Hypothalamus (tissue), 51 donors: ENCODE measurements at regions not wholly inside any gene's neighbourhood (a gene's known extent, or its start where the extent isn't known, plus 50 kb on each side); places are given as distances from the start of the nearest gene placed in this dataset.

Experiments
- DNase-seq, 51 donors: peaks; one replicate each; lab custom pipeline; 2025; lab: John Stamatoyannopoulos, UW

DNA sequence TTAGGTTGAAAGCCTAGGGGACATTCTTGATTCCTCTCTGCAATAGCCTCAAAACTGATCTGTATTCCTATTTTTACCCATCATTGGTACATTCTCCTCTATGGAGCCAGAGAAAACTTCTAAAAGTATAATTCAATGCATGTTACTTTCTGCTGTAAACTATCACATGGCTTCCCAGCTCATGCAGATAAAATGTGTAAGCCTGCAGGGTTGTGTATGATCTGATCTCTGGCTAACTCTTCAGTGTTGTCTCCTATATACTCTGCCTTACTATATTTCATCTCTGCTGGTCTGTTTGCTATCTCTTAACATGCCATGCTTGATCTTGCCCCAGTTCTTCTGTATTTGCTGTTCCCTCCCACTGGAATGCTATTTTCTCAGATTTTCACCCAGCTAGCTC is 323.3 kb upstream of the RSPO3 start:
- no peak for DNase-seq

DNA sequence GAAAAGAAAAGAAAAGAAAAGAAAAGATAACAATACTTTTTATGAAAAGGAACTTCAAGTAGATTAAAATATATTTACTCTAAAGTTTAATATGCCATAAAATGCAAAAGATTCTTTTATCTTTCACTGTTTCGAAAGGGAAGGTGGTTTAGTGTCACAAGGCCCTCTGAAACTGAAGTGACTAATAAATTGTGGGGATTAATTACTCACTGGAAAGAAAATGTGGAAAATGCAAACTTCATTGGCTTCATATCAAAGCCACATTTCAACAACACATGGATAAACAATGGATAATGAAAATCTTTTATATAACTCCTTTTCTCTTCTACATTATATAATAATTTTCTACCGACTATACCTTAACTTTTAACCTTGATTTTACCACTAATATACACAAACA is 320.5 kb upstream of the RSPO3 start:
- no peak for DNase-seq

DNA sequence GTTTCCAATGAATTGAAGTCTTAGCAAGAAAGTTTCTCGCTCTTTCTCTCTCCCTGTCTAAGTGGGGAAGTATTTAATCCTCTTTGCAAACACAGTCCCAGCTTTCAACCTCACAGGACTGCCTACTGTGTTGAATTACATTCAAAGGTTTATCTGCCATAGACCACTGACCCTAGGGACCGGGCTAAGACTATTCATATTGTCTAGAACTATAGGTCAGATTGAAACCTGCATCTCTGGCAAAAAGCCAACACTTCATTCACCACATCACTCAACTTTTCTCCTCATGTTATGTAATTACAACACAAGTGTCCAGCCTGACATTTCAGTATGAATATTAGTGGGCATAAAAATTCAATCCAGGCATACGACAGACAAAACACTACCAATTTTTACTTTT is 314.7 kb upstream of the RSPO3 start:
- no peak for DNase-seq

DNA sequence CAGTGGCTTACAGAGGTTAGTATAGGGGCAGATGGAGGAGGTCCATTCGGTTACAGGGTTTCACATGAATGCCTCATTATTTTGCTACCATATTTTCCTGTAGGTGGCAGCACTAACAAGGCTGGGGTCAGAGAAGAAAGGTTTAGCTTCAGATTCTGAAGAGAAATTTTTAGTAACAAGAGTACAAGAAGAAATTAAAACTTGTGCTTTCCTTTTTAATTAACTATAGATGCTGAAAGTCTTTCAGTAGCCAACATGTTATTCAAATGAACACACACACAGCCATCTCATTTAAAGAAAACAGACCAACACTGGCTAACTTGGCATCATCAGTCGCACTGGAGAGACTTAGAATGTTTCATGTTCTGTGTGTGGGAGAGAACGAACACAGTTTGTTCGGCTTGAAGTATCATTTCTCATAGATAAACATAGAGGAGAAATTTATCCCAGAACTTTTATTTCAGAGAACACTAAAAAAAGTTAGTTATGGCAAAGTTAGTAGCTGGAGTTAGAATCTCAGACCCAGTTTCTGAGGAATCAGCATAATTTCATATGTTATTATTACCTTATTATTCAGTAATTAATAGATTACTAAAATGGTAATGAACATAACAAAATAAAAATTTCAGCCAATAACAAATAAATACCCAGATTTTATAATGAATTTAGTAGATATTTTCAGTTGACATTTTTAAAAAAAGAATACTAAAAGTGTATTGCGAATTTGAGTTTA is 314.0 kb upstream of the RSPO3 start:
- DNase-seq, result peak in 4 of 51 donors; percentile 0 to 11 (median 2)

DNA sequence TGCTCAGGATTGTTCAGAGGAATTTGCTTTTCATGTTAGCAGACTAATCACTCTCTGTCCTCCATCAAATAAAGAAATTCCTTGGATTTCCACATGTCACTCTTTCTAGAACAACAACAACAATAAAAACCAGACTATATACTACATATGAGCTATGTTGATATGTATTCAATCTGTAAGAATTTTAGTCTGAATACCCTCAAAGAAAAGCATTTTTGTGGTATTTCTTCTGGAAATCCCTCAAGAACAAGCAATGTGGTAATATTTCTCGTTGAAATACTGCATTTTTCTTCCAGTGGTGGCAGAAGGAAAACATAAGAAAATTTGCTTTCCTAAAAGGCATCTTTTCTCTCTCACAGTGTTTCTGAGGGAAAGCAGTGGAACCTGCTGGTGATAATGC is 312.6 kb upstream of the RSPO3 start:
- DNase-seq, result no peak

DNA sequence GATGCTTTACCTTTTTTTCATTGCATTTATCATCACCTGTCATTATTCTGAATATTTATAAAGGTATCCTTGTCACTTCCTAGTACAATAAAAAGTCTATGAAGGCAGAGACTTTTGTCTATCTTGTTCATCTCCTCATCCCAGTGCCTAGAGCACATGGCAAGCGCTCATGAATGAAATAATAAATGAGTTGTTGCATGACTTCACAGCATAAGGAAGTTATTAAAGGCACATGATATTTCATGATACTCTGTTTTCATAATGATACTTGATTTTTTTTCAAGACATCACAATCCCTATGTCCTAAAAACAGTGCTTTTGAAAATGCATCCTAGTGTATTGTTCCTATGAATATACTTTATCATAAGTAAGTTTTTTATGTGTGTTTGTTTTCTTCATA is 310.6 kb upstream of the RSPO3 start:
- no peak for DNase-seq

DNA sequence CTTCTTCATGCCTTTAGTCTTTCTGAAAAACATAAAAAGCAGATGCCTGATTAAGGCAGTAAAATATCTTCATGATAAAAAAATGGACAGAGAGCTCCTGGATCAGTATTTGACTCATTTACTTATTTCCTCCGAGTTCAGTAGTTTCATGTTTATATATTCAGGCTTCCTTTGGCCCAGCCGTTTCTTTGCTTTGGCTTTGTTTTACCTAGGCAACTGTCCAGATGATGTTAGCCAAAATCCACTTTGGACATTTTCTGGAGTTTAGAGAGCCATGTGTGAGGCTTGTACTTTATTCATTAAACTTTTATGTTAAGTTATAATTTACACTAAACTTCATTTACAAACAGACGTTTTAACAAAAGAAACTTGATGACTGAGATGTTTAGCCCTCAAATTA is 307.1 kb upstream of the RSPO3 start:
- DNase-seq, result no peak

DNA sequence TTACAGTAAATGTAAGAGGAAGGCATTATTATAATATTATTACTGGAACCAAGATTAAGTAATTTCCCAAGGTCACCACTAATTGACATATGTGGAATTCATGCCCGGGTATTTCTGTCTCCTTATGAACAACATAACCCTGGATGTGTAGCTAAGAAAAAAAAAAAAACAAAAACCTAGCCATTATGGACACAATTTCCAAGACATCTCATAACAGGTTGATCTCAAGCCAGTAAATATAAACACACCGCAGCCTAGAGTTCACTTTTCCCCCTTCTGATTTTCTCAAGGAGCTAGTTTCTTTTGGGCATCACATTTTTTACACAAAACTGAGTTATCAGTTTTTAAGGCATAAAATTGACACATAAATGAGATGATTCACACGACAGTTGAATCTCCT is 306.5 kb upstream of the RSPO3 start:
- DNase-seq, result no peak

DNA sequence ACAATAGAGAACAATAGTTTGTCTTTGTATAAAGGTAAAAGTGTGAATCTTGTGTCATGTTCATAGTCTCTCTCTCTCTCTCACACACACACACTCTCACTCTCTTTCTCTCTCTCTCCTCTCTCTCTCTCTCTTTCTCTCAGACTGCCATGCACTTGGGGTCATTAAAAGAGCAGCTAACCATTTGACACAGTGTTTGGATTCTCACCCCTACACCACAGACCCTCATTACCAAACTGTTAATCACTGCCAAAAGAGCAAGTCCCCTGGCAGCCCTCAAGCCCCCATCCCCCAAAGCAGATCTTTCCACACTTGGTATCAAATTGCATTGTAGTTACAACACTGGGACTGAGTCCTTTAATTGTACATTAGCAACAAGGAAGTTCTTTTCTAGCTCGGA is 305.8 kb upstream of the RSPO3 start:
- DNase-seq, result no peak

DNA sequence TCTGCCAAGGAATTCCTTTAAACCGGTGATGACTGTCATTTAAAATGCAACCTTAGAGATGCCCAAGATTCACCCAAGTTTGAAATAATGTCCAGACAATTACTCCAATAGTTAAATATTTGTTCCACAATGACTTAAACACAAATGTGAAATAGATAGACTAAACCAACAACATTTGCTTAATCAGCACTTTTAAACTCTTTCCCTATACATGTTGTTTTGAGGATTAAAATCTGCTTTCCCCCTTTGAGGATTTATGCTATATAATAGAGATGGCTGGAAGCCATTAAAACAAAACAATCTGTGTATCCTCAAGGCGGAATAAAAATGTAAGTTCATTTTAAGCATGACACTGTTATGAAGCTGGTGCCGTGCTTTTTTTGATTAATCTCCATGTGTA is 297.8 kb upstream of the RSPO3 start:
- DNase-seq, result no peak

DNA sequence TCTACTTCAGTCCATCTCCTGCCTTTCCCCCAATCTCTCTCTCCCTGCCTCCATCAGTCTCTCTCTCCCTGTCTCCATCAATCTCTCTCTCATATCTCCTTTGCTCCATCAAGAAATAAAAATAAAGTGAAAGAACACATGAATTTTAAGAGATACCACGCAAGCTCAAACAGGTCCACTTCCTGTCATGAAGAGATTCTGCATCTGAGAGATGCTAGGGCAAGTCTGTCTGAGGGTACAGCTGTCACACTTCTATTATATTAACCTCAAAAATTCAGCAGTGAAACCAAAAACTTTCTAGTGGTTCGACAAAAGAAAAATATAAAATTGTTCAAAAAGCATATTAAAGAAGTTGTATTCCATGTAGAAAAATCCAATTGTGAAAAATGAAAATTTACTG is 296.8 kb upstream of the RSPO3 start:
- no peak for DNase-seq

DNA sequence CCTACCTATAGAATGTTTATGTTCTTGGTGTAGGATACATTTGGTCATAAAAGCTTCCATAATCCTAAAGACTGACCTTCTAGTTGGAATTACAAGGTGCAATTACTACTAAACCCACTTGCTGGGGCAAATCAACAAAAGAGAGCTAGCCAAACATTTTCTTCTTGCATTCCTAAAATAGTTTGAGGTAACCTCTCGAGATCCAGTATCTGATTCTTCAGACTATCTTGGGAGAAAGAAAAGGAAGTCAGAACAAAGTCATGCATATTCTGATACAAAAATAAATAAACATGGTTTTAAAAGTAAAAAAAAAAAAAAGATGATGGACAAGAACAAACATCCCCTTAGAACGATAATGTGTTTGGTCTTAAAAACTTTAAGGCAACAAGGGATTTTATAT is 294.2 kb upstream of the RSPO3 start:
- no peak for DNase-seq

DNA sequence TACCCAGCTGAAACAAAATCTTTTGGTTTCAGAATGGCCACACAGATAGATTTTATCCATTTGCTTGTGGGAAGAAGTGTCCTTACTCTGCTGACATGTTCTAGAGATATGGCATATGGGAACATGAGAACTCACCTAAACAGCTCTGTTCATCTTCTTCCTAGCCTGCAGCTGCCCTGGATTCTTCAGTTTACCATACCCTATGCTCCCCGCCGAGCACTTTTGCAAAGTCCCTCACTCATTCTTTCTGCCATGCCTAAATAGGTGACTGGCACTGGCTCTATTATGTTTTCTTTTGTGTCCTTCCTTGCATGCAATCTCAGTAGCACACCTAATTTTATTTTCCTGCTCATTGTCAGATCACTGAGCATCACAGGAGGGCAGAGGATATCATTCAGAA is 293.7 kb upstream of the RSPO3 start:
- no peak for DNase-seq

DNA sequence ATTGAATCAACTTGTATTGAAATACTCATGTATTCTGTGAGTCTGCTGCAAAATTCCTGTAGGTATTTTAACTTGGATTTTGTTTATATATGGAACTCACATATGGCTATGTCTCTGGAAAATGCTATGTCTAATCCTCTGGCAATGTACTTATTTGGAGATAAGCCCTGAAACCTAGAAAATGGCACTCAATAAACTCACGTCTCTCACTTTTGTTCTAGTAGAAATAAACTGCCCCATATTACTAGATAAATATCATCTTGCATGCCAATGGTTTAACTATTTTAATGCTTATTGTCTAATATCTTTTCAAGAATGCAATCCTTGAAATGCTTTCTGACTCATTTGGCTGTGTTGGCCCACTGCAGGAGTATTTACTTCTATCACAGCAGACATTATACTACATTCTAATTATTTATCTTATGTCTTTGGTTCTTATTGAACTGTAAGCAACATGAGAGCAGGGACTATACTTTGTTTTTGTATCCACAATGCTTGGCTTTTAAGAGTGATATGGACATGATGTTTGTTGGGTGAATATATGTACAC is 292.2 kb upstream of the RSPO3 start:
- DNase-seq, result no peak

DNA sequence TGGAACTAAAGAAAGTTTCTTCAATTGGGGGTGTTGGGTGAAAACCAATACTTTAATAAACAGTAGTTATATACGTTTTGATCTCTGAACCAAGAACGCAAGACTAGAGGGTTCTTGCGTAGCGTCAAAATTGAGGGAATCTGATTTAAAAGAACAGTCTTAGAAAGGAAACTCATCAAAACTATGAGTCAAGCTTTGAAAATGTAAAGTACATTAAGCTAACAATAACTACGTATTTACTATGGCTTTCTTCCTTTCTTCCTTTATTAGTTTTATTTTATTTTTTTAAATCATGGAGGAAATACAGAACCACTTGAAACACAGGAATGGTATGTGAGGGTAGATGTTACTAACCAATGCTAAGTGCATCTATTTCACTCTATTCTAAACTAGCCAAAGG is 287.0 kb upstream of the RSPO3 start:
- DNase-seq, result no peak

DNA sequence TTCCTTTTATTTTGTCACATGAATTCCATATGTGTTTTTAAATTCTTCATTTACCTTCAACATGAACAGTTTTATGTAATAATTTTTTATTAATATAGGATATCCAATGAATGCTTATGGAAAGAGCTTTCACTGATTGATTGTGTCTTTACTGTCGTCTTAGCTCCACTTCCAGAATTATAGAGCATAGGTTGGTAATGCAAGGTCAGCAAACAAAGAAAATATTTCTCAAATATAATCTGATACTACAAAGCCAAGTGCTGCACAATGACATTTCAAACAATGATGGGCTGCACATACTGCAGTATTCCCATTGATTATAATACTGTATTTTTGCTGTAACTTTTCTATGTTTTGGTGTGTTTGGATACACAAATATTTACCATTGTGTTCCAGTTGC is 275.7 kb upstream of the RSPO3 start:
- DNase-seq, result no peak

DNA sequence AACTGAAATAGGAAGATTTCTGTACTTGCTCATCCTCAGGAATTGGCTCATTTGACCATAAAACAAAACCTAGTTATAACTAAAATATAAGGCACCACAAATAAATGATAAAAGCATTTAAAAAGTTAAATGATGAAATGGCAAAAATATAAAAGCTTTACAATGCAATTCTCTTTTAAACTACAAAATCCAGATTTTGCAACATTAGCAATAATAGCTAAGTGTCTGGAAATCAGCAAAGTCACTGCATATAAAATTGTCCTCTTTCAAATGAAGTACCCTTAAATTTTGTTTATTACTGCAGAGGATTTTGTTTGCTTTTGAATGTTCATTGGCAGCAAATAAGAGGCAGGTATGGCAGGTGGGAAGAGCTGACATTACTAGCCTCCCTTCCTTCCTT is 270.4 kb upstream of the RSPO3 start:
- DNase-seq, result no peak

DNA sequence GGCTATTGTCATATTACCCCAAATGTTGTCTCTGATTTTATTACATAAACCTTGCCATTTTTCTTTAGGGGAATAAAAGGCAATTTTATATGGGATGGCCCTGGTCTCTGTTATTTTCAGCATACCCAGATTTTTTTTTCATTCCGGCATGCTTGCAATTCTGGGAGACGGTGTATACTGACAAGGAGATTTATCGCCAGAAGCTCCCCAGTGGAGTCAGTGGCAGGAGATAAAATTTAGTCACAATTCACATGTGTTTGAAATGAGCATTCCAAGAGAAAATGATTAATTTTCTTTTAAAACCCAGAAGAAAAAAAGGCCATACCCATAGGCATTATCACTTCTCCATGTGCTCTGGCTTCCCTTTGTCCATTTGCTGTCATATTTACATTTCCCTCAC is 250.8 kb upstream of the RSPO3 start:
- DNase-seq, result no peak

DNA sequence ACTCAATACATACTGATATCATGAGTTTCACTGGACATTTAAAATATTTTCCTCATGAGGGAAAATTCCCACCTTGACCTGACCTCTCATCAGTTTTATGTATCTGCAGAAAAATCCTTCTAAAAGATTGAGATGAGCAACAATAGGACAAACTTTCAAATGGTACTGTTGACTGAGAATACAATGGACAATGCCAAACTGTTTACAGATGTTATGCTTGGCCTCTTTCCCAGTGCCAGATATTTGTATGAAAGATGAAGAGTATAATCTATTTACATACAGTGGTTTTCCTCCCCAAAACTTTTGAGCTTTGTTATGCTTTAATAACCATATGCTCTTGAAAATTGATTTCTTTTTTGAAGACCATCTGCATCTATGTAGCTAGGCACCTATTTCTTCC is 245.1 kb upstream of the RSPO3 start:
- DNase-seq, result no peak

DNA sequence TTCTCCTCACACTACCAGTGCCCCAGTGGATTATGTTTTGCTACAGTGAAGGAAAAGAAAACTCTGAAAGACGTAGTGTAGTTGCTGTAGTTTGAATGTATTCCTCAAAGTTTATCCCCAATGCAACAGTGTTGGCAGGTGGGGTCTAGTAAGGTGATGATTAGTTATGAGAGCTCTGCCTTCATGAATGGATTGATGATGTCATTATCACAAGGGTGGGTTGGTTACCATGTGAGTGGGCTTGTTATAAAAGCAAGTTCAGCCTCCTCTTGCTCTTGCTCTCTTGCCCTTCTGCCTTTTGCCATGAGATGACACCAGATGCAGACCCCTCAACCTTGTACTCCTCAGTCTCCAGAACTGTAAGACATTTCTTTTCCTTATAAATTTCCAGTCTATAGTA is 244.7 kb upstream of the RSPO3 start:
- no peak for DNase-seq

DNA sequence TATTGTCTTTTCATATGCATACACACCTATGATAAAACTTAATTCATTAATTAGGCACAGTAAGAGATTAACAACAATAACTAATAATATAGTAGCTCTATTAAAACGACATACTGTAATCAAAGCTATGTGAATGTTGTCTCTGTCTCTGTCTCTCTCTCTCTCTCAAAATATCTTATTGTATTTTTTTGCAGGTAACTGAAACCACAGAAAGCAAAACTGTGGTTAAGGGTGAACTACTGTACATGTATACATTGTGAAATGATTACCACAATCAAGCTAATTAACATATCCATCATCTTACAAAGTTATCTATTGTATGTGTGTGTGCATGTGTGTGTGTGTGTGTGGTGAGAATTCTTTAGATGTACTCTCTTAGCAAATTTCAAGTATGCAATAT is 242.0 kb upstream of the RSPO3 start:
- no peak for DNase-seq

DNA sequence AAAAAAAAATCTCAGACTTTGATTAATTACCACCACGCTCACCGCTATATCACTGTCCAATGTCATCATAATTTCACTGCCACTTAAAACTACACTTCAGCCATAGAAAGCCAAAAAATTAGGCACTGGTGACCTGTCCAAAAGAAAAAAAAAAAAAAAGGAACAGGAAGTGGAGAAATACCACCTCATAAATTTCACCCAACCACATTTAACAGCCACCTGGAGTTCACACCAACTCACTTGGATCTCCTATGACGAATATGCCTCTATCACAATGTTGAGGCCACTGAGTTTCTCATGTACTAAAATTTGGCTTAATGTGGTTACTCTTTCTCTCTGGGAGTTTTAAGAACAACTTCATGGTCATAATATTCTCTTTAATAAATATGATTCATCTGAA is 237.5 kb upstream of the RSPO3 start:
- DNase-seq, result no peak

DNA sequence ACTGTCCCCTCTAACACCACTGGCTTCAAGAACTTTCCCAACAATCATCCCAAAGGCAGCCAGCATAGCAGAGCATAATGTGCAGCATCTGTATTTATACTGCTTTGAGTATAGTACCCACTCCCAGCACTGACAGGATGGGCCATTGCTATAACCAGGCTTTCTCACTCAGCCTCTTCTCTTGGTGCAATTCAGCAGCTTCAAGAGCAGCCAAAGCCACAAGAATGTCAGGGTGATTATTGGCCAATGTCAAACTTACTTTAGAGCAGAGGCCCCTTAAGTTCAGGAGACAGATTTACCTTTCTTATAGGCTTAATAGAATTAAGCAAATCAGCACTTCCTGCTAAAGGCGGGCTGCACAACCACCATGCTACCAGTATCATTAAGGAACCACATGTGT is 232.4 kb upstream of the RSPO3 start:
- no peak for DNase-seq
